Superior temporal gyrus (tissue), 1 donor: ENCODE measurements at regions not wholly inside any gene's neighbourhood (a gene's known extent, or its start where the extent isn't known, plus 50 kb on each side); places are given as distances from the start of the nearest gene placed in this dataset.
"Not testable (repeated sequence)": the region's sequence is repeated elsewhere in the genome, so short reads cannot be mapped to it uniquely, and the experiment has no call there.

Experiments used
- DNase-seq: peaks from one replicate; pipeline ENCODE4 v3.0.0-alpha.2; 2016; ENCODE audit errors: extremely low spot score

GRCh38 chr2:122535960-122536505, 780.6 kb downstream of the TSN start:
- no peak for DNase-seq

GRCh38 chr2:122539311-122539710, 783.9 kb downstream of the TSN start:
- no peak for DNase-seq

GRCh38 chr2:122539920-122540319, 784.5 kb downstream of the TSN start:
- DNase-seq, result no peak

GRCh38 chr2:122542236-122542635, 786.8 kb downstream of the TSN start:
- no peak for DNase-seq

GRCh38 chr2:122542646-122543045, 787.2 kb downstream of the TSN start:
- no peak for DNase-seq

GRCh38 chr2:122543815-122544214, 788.4 kb downstream of the TSN start:
- no peak for DNase-seq

- DNase-seq, result no peak
These were observed 790.4 kb downstream of the TSN start for GRCh38 chr2:122545821-122546220.

- no peak for DNase-seq
These were observed 807.3 kb downstream of the TSN start for GRCh38 chr2:122562775-122563174.

- DNase-seq, result no peak
These were observed 808.3 kb downstream of the TSN start for GRCh38 chr2:122563781-122564180.

GRCh38 chr2:122564843-122565242, 809.4 kb downstream of the TSN start:
- DNase-seq, result no peak

GRCh38 chr2:122565364-122565763, 809.9 kb downstream of the TSN start:
- DNase-seq, result no peak

GRCh38 chr2:122570641-122571040, 815.2 kb downstream of the TSN start:
- DNase-seq, result no peak

- not testable (repeated sequence) for DNase-seq
These were observed 816.0 kb downstream of the TSN start for GRCh38 chr2:122571471-122571870.

- no peak for DNase-seq
These were observed 819.6 kb downstream of the TSN start for GRCh38 chr2:122575076-122575475.

GRCh38 chr2:122583159-122583917, 827.9 kb downstream of the TSN start:
- no peak for DNase-seq

GRCh38 chr2:122590524-122590923, 835.1 kb downstream of the TSN start:
- DNase-seq, result no peak

- no peak for DNase-seq
These were observed 839.6 kb downstream of the TSN start for GRCh38 chr2:122595065-122595464.

GRCh38 chr2:122596598-122596997, 841.1 kb downstream of the TSN start:
- no peak for DNase-seq

- DNase-seq, result no peak
These were observed 843.3 kb downstream of the TSN start for GRCh38 chr2:122598784-122599183.

GRCh38 chr2:122610948-122611609, 855.6 kb downstream of the TSN start:
- DNase-seq, result no peak

GRCh38 chr2:122622934-122623333, 867.5 kb downstream of the TSN start:
- DNase-seq, result no peak

GRCh38 chr2:122627388-122627787, 871.9 kb downstream of the TSN start:
- DNase-seq, result no peak

- DNase-seq, result peak; percentile 18
These were observed 878.8 kb downstream of the TSN start for GRCh38 chr2:122634256-122634655.
